WTC11 (cell line): ENCODE measurements at regions not wholly inside any gene's neighbourhood (a gene's known extent, or its start where the extent isn't known, plus 50 kb on each side); places are given as distances from the start of the nearest gene placed in this dataset.

Source experiments
- CREB1 ChIP-seq: sonication (generic); formaldehyde crosslinking; IDR thresholded peaks from 2 replicates; pipeline ENCODE4 v1.8.0; 2023; ENCODE audit warnings: mild to moderate bottlenecking, missing genetic modification reagents
- CTCF ChIP-seq: fragments of 200-600 bp; IDR thresholded peaks from 2 replicates; pipeline ENCODE4 v1.8.0; 2022; ENCODE audit warnings: antibody characterized with exemption
- ESRRA ChIP-seq: sonication (generic); formaldehyde crosslinking; IDR thresholded peaks from 2 replicates; pipeline ENCODE4 v1.8.1; 2022; ENCODE audit warnings: mild to moderate bottlenecking, missing genetic modification reagents, borderline replicate concordance
- JUN ChIP-seq: sonication (generic); formaldehyde crosslinking; IDR thresholded peaks from 2 replicates; pipeline ENCODE4 v1.8.0; 2023; ENCODE audit warnings: mild to moderate bottlenecking, missing genetic modification reagents
- NFYB ChIP-seq: sonication (generic); formaldehyde crosslinking; conservative IDR thresholded peaks from 2 replicates; pipeline ENCODE4 v1.8.0; 2022; ENCODE audit warnings: low read depth, missing genetic modification reagents
- SMAD3 ChIP-seq: sonication (generic); formaldehyde crosslinking; IDR thresholded peaks from 2 replicates; pipeline ENCODE4 v1.8.0; 2022; ENCODE audit warnings: missing genetic modification reagents, mild to moderate bottlenecking, borderline replicate concordance
- ZBTB21 ChIP-seq: sonication (generic); formaldehyde crosslinking; IDR thresholded peaks from 2 replicates; pipeline ENCODE4 v1.8.1; 2023; ENCODE audit warnings: mild to moderate bottlenecking, missing genetic modification reagents, borderline replicate concordance
- ZMAT4 ChIP-seq: fragments of 250-450 bp; sonication (Bioruptor Pico); IDR thresholded peaks from 2 replicates; pipeline ENCODE4 v1.9.0; 2021; ENCODE audit warnings: mild to moderate bottlenecking
- ZNF263 ChIP-seq: sonication (generic); formaldehyde crosslinking; IDR thresholded peaks from 2 replicates; pipeline ENCODE4 v1.8.1; 2022; ENCODE audit warnings: low read depth, mild to moderate bottlenecking, moderate library complexity, missing genetic modification reagents
- ZNF423 ChIP-seq: fragments of 250-450 bp; sonication (Bioruptor Pico); IDR thresholded peaks from 2 replicates; pipeline ENCODE4 v2.1.2; 2022; ENCODE audit warnings: mild to moderate bottlenecking, moderate library complexity
- ZNF671 ChIP-seq: fragments of 250-450 bp; sonication (Bioruptor Pico); IDR thresholded peaks from 2 replicates; pipeline ENCODE4 v1.8.0; 2021; ENCODE audit warnings: mild to moderate bottlenecking
- TF ChIP-seq, protein P1 (sequence below): sonication (generic); formaldehyde crosslinking; IDR thresholded peaks from 2 replicates; pipeline ENCODE4 v1.8.0; 2022; ENCODE audit warnings: mild to moderate bottlenecking, missing genetic modification reagents
- TF ChIP-seq, protein P2 (sequence below): sonication (generic); formaldehyde crosslinking; IDR thresholded peaks from 2 replicates; pipeline ENCODE4 v1.8.1; 2022; ENCODE audit warnings: low read depth, missing genetic modification reagents, borderline replicate concordance
- TF ChIP-seq, protein P3 (sequence below): sonication (generic); formaldehyde crosslinking; IDR thresholded peaks from 2 replicates; pipeline ENCODE4 v1.8.0; 2022; ENCODE audit warnings: mild to moderate bottlenecking, missing genetic modification reagents

DNA sequence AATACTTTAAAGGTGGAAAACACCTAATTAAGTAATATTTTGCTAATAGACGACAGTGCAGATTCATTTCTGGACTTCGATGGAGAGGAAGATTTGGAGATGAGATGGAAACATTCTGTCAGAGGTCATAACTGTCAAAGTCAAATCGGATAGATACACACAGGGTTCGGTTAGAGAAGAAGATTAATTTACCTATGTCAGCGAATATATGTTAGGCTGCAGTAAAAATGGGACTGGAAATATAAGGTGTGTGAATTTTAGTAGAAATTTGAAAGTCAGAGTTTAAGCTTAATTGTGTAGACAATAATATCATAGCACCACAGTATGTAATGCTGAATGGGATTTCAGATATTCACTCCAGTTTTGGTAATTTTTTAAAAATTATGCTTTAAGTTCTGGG, 1020.3 kb upstream of the ACO1 start:
- no peak for TF ChIP-seq CTCF
- no peak for TF ChIP-seq CREB1 (CRISPR knock-in tag)
- TF ChIP-seq NFYB (CRISPR knock-in tag), result no peak
- no peak for TF ChIP-seq JUN (CRISPR knock-in tag)
- TF ChIP-seq, protein P1, sequence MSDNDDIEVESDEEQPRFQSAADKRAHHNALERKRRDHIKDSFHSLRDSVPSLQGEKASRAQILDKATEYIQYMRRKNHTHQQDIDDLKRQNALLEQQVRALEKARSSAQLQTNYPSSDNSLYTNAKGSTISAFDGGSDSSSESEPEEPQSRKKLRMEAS (CRISPR knock-in tag), result no peak
- no peak for TF ChIP-seq ZNF263 (CRISPR knock-in tag)
- no peak for TF ChIP-seq ZNF423 (CRISPR knock-in tag)
- no peak for TF ChIP-seq SMAD3 (CRISPR knock-in tag)
- TF ChIP-seq, protein P2, sequence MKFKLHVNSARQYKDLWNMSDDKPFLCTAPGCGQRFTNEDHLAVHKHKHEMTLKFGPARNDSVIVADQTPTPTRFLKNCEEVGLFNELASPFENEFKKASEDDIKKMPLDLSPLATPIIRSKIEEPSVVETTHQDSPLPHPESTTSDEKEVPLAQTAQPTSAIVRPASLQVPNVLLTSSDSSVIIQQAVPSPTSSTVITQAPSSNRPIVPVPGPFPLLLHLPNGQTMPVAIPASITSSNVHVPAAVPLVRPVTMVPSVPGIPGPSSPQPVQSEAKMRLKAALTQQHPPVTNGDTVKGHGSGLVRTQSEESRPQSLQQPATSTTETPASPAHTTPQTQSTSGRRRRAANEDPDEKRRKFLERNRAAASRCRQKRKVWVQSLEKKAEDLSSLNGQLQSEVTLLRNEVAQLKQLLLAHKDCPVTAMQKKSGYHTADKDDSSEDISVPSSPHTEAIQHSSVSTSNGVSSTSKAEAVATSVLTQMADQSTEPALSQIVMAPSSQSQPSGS (CRISPR knock-in tag), result no peak
- no peak for TF ChIP-seq ZMAT4 (CRISPR knock-in tag)
- no peak for TF ChIP-seq ESRRA (CRISPR knock-in tag)
- TF ChIP-seq ZNF671, result no peak
- TF ChIP-seq ZBTB21 (CRISPR knock-in tag), result no peak
- TF ChIP-seq, protein P3, sequence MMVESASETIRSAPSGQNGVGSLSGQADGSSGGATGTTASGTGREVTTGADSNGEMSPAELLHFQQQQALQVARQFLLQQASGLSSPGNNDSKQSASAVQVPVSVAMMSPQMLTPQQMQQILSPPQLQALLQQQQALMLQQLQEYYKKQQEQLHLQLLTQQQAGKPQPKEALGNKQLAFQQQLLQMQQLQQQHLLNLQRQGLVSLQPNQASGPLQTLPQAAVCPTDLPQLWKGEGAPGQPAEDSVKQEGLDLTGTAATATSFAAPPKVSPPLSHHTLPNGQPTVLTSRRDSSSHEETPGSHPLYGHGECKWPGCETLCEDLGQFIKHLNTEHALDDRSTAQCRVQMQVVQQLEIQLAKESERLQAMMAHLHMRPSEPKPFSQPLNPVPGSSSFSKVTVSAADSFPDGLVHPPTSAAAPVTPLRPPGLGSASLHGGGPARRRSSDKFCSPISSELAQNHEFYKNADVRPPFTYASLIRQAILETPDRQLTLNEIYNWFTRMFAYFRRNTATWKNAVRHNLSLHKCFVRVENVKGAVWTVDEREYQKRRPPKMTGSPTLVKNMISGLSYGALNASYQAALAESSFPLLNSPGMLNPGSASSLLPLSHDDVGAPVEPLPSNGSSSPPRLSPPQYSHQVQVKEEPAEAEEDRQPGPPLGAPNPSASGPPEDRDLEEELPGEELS (CRISPR knock-in tag), result no peak
